Gastrocnemius medialis (tissue), 4 donors: ENCODE measurements at regions not wholly inside any gene's neighbourhood (a gene's known extent, or its start where the extent isn't known, plus 50 kb on each side); places are given as distances from the start of the nearest gene placed in this dataset.

Source experiments
- CTCF ChIP-seq, 5 experiments: fragments of 450-650 bp in 3 of 5; fragments of 200-600 bp in 2 of 5; sonication (generic) in 2 of 5; IDR thresholded peaks in 4 of 5; conservative IDR thresholded peaks in 1 of 5; 1 replicate in 4 of 5; 2 replicates in 1 of 5; pipeline ENCODE4 v1.5.1; 2016 to 2019; ENCODE audit warnings: antibody characterized with exemption in 5 of 5, mild to moderate bottlenecking in 3 of 5, moderate library complexity in 3 of 5
- POLR2A ChIP-seq, 2 donors: fragments of 450-650 bp; IDR thresholded peaks; one replicate each; pipeline ENCODE4 v1.6.1; 2017; ENCODE audit warnings: antibody characterized with exemption in 2 of 2, mild to moderate bottlenecking in 2 of 2, moderate library complexity in 2 of 2

GRCh38 chr13:37368501-37368900 lies 230.1 kb downstream of the POSTN start:
- no peak for TF ChIP-seq CTCF (IDR thresholded peaks at IDR 0.05 in 4 of 5, conservative IDR thresholded peaks at IDR 0.05 in 1 of 5)
- TF ChIP-seq POLR2A (IDR thresholded peaks at IDR 0.05): no peak
